Nephron progenitor cell (in vitro differentiated cells): ENCODE measurements at regions not wholly inside any gene's neighbourhood (a gene's known extent, or its start where the extent isn't known, plus 50 kb on each side); places are given as distances from the start of the nearest gene placed in this dataset.

Experiments used
- DNase-seq: peaks from one replicate; pipeline ENCODE4 v3.0.0; 2021
- H3K27ac Mint-ChIP-seq: 2 replicates; pipeline ENCODE4 v1.8.0; 2021; ENCODE audit warnings: mild to moderate bottlenecking, moderate library complexity, mixed read lengths
- H3K27me3 Mint-ChIP-seq: 2 replicates; pipeline ENCODE4 v1.8.0; 2021; ENCODE audit warnings: mild to moderate bottlenecking, low read depth, mixed read lengths; ENCODE audit not compliant: poor library complexity
- H3K36me3 Mint-ChIP-seq: 2 replicates; pipeline ENCODE4 v1.8.0; 2021; ENCODE audit warnings: low read depth, mixed read lengths
- H3K4me1 Mint-ChIP-seq: 2 replicates; pipeline ENCODE4 v1.8.0; 2021; ENCODE audit warnings: mixed read lengths
- H3K4me3 Mint-ChIP-seq: 2 replicates; pipeline ENCODE4 v1.8.0; 2021; ENCODE audit warnings: mild to moderate bottlenecking, moderate library complexity, mixed read lengths
- H3K9me3 Mint-ChIP-seq: 2 replicates; pipeline ENCODE4 v1.8.0; 2021; ENCODE audit warnings: mild to moderate bottlenecking, moderate library complexity, mixed read lengths
- CTCF ChIP-seq: fragments of 200-600 bp; sonication (generic); IDR thresholded peaks from 2 replicates; pipeline ENCODE4 v1.5.0; 2021; ENCODE audit warnings: antibody characterized with exemption

DNA sequence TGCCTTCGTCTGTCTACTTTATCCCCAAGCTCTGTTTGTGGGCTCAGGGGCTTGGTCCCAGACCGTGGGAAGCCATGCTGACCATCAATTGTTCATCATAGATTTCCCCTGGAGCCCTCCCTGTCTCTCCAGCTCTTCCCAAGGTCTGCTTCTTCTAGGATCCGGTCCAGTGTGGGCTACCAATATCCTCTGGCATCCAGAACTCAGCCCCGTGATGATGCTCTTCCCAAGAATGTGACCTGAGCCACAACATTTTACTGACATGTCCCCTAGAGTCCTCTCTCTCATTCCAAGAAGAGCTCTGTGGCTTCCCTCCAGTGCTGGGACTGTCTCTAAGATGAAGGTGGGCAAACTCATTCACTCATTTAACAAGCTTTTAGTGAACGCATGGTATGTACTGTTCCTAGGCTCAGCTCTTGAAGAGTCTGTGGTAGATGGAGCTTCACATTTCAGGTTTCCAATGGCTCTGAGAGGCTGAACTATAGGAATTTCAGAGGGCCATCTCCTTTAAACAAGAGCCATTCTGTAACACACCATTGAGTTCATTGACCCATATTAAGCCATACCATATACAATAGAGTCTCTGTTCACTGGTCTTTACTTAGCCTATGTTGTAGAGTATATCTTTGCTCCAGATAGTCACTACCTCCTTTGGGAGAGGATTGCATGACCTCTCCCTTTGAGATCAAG lies 142.0 kb upstream of the APCDD1 start:
- no peaks in the 10 kb centered on the region for H3K27me3 Mint-ChIP-seq
- no peak for DNase-seq

GRCh38 chr18:10313016-10313342 lies 141.5 kb upstream of the APCDD1 start:
- no peak for TF ChIP-seq CTCF
- no peak for DNase-seq
- H3K36me3 Mint-ChIP-seq: no peaks in the 10 kb centered on the region
- peaks cover 21% of the 10 kb centered on the region for H3K4me1 Mint-ChIP-seq
- H3K27me3 Mint-ChIP-seq: no peaks in the 10 kb centered on the region
- peaks cover 4% of the 10 kb centered on the region for H3K9me3 Mint-ChIP-seq
- H3K4me3 Mint-ChIP-seq: no peak overlapping the region
- no peak overlapping the region for H3K27ac Mint-ChIP-seq

More for the DNA sequence above, 142.0 kb upstream of the APCDD1 start:
- H3K4me3 Mint-ChIP-seq: no peak overlapping the region
- no peak for TF ChIP-seq CTCF
- H3K36me3 Mint-ChIP-seq: no peaks in the 10 kb centered on the region
- H3K4me1 Mint-ChIP-seq: peaks cover 17% of the 10 kb centered on the region
- peaks cover 4% of the 10 kb centered on the region for H3K9me3 Mint-ChIP-seq
- no peak overlapping the region for H3K27ac Mint-ChIP-seq

GRCh38 chr18:10314066-10314465 lies 140.4 kb upstream of the APCDD1 start:
- TF ChIP-seq CTCF: no peak
- DNase-seq: no peak
- no peak overlapping the region for H3K27ac Mint-ChIP-seq
- H3K9me3 Mint-ChIP-seq: peaks cover 4% of the 10 kb centered on the region
- peaks cover 2% of the 10 kb centered on the region for H3K27me3 Mint-ChIP-seq
- no peak overlapping the region for H3K4me3 Mint-ChIP-seq
- H3K4me1 Mint-ChIP-seq: peaks cover 23% of the 10 kb centered on the region
- H3K36me3 Mint-ChIP-seq: no peaks in the 10 kb centered on the region

GRCh38 chr18:10315522-10315921 lies 138.9 kb upstream of the APCDD1 start:
- TF ChIP-seq CTCF: no peak
- H3K4me1 Mint-ChIP-seq: peaks cover 23% of the 10 kb centered on the region
- no peaks in the 10 kb centered on the region for H3K36me3 Mint-ChIP-seq
- H3K27ac Mint-ChIP-seq: no peak overlapping the region
- no peak overlapping the region for H3K4me3 Mint-ChIP-seq
- DNase-seq: no peak
- H3K9me3 Mint-ChIP-seq: peaks cover 4% of the 10 kb centered on the region
- peaks cover 5% of the 10 kb centered on the region for H3K27me3 Mint-ChIP-seq

DNA sequence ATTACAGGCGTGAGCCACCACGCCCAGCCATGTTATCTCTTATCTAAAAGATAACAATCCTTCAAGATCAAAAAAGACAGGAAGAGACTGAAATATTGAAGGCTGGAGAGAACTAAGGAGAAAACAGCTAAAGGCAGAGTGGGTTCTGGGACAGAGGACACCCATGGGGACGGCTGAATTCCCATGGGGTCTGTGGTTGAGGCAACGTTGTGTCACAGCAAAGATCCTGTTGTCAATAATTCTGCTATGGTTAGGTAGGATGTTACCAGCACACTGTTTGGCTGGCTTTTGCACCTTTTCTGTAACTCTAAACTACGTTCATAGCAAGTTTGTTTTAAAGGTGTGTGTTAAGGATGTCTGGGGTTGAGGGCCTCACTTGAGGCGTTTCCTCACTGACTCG lies 137.7 kb upstream of the APCDD1 start:
- Mint-ChIP-seq H3K36me3 (no peaks in the 10 kb centered on the region), H3K9me3 (peaks cover 4% of the 10 kb centered on the region), H3K27ac (no peak overlapping the region), H3K4me3 (no peak overlapping the region), H3K27me3 (peaks cover 5% of the 10 kb centered on the region), H3K4me1 (peaks cover 23% of the 10 kb centered on the region)
- no peak for TF ChIP-seq CTCF
- DNase-seq: no peak
